WTC11 (cell line): ENCODE measurements at regions not wholly inside any gene's neighbourhood (a gene's known extent, or its start where the extent isn't known, plus 50 kb on each side); places are given as distances from the start of the nearest gene placed in this dataset.

Experiments
- TF ChIP-seq, protein P1 (sequence below): fragments of 200-600 bp; IDR thresholded peaks from 2 replicates; pipeline ENCODE4 v1.8.0; 2022; ENCODE audit warnings: antibody characterized with exemption
- TF ChIP-seq, protein P2 (sequence below): sonication (generic); formaldehyde crosslinking; IDR thresholded peaks from 2 replicates; pipeline ENCODE4 v1.8.0; 2022; ENCODE audit warnings: mild to moderate bottlenecking, missing genetic modification reagents

DNA sequence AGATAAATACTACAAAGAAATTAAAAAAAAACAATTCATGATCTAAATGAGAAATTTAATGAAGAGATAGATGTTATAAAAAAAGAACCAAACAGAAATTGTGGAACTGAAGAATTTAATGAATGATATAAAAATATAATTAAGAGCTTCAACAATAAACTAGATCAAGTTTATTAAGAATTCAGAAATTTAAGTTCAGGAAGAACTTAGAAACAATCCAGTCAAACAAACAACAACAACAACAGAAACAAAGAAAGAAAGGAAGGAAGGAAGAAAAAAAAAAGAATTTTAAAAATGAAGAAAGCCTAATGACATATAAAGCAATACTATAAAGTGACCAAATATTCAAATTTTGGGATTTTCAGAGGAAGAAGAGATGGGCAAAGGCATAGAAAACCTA is 157.3 kb upstream of the FOXN2 start:
- TF ChIP-seq, protein P1, sequence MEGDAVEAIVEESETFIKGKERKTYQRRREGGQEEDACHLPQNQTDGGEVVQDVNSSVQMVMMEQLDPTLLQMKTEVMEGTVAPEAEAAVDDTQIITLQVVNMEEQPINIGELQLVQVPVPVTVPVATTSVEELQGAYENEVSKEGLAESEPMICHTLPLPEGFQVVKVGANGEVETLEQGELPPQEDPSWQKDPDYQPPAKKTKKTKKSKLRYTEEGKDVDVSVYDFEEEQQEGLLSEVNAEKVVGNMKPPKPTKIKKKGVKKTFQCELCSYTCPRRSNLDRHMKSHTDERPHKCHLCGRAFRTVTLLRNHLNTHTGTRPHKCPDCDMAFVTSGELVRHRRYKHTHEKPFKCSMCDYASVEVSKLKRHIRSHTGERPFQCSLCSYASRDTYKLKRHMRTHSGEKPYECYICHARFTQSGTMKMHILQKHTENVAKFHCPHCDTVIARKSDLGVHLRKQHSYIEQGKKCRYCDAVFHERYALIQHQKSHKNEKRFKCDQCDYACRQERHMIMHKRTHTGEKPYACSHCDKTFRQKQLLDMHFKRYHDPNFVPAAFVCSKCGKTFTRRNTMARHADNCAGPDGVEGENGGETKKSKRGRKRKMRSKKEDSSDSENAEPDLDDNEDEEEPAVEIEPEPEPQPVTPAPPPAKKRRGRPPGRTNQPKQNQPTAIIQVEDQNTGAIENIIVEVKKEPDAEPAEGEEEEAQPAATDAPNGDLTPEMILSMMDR, result no peak
- TF ChIP-seq, protein P2, sequence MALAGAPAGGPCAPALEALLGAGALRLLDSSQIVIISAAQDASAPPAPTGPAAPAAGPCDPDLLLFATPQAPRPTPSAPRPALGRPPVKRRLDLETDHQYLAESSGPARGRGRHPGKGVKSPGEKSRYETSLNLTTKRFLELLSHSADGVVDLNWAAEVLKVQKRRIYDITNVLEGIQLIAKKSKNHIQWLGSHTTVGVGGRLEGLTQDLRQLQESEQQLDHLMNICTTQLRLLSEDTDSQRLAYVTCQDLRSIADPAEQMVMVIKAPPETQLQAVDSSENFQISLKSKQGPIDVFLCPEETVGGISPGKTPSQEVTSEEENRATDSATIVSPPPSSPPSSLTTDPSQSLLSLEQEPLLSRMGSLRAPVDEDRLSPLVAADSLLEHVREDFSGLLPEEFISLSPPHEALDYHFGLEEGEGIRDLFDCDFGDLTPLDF (CRISPR knock-in tag), result no peak
